NCI-H2227 treated with DMSO at 0.1 percent for 48 hours (cell line): ENCODE measurements at regions not wholly inside any gene's neighbourhood (a gene's known extent, or its start where the extent isn't known, plus 50 kb on each side); places are given as distances from the start of the nearest gene placed in this dataset.

Source experiments
- DNase-seq: peaks from one replicate; lab custom pipeline; 2025; lab: John Stamatoyannopoulos, UW

- no peak for DNase-seq
These were observed 83.3 kb upstream of the ID4 start for GRCh38 chr6:19753826-19754225.

- no peak for DNase-seq
These were observed 82.5 kb upstream of the ID4 start for GRCh38 chr6:19754686-19755085.

GRCh38 chr6:19755181-19755580 lies 82.0 kb upstream of the ID4 start:
- no peak for DNase-seq

- DNase-seq: no peak
These were observed 80.1 kb upstream of the ID4 start for GRCh38 chr6:19757036-19757435.

GRCh38 chr6:19759117-19759880 lies 77.9 kb upstream of the ID4 start:
- DNase-seq: no peak

GRCh38 chr6:19761121-19761520 lies 76.0 kb upstream of the ID4 start:
- no peak for DNase-seq

GRCh38 chr6:19771753-19772336 lies 65.3 kb upstream of the ID4 start:
- no peak for DNase-seq

- DNase-seq: no peak
These were observed 64.3 kb upstream of the ID4 start for GRCh38 chr6:19772891-19773290.

- no peak for DNase-seq
These were observed 55.9 kb upstream of the ID4 start for GRCh38 chr6:19781269-19781668.

GRCh38 chr6:19782588-19782987 lies 54.6 kb upstream of the ID4 start:
- DNase-seq: no peak
